OCI-LY1 (cell line): ENCODE measurements at regions not wholly inside any gene's neighbourhood (a gene's known extent, or its start where the extent isn't known, plus 50 kb on each side); places are given as distances from the start of the nearest gene placed in this dataset.

Source experiments
- H2AFZ ChIP-seq: fragments of 200-600 bp; sonication (generic), shearing (Covaris generic); 2 replicates; pipeline ENCODE4 v1.6.0; 2014; ENCODE audit warnings: antibody characterized with exemption, mild to moderate bottlenecking, low read length
- H3F3A ChIP-seq: fragments of 200-600 bp; sonication (generic), shearing (Covaris generic); 2 replicates; pipeline ENCODE4 v1.6.0; 2014; ENCODE audit warnings: mild to moderate bottlenecking, antibody characterized with exemption, low read length, moderate library complexity; ENCODE audit not compliant: insufficient read depth
- H3K27ac ChIP-seq: fragments of 200-600 bp; sonication (generic); 2 replicates; pipeline ENCODE4 v1.5.1; 2014; ENCODE audit warnings: low read length, mixed run types, mild to moderate bottlenecking, low read depth; ENCODE audit not compliant: poor library complexity, severe bottlenecking
- H3K27me3 ChIP-seq: fragments of 200-600 bp; sonication (generic); 2 replicates; pipeline ENCODE4 v1.6.0; 2014; ENCODE audit warnings: antibody characterized with exemption, mild to moderate bottlenecking, low read length, moderate library complexity; ENCODE audit not compliant: insufficient read depth
- H3K36me3 ChIP-seq: fragments of 200-600 bp; sonication (generic); 2 replicates; pipeline ENCODE4 v1.6.1; 2014; ENCODE audit warnings: mild to moderate bottlenecking, antibody characterized with exemption, low read length, moderate library complexity, mixed read lengths; ENCODE audit not compliant: insufficient read depth
- H3K4me1 ChIP-seq: fragments of 200-600 bp; sonication (generic); 2 replicates; pipeline ENCODE4 v1.5.1; 2014; ENCODE audit warnings: mild to moderate bottlenecking, low read length, moderate library complexity; ENCODE audit not compliant: insufficient read depth, severe bottlenecking
- H3K4me2 ChIP-seq: fragments of 200-600 bp; sonication (generic), shearing (Covaris generic); 2 replicates; pipeline ENCODE4 v1.6.1; 2014; ENCODE audit warnings: low read length
- H3K4me3 ChIP-seq: fragments of 200-600 bp; sonication (generic); 2 replicates; pipeline ENCODE4 v1.5.1; 2014; ENCODE audit warnings: low read length, low read depth, mild to moderate bottlenecking, mixed read lengths; ENCODE audit not compliant: poor library complexity, severe bottlenecking
- H3K79me2 ChIP-seq: fragments of 200-600 bp; shearing (Covaris generic); 2 replicates; pipeline ENCODE4 v1.6.1; 2016; ENCODE audit warnings: mixed run types, low read length, mixed read lengths; ENCODE audit not compliant: insufficient read depth
- H3K9ac ChIP-seq: fragments of 200-600 bp; sonication (generic), shearing (Covaris generic); 2 replicates; pipeline ENCODE4 v1.6.1; 2014; ENCODE audit warnings: mild to moderate bottlenecking, low read length, mixed read lengths
- H3K9me2 ChIP-seq: fragments of 200-600 bp; sonication (generic), shearing (Covaris generic); 2 replicates; pipeline ENCODE4 v1.6.1; 2014; ENCODE audit warnings: low read depth, mild to moderate bottlenecking, low read length, mixed read lengths
- H3K9me3 ChIP-seq: fragments of 200-600 bp; shearing (Covaris generic); 2 replicates; pipeline ENCODE4 v1.6.1; 2014; ENCODE audit warnings: low read length, mixed read lengths
- H4K20me1 ChIP-seq: fragments of 200-600 bp; sonication (generic), shearing (Covaris generic); 2 replicates; pipeline ENCODE4 v1.6.0; 2016; ENCODE audit warnings: mild to moderate bottlenecking, low read length; ENCODE audit not compliant: insufficient read depth
- CTCF ChIP-seq: fragments of 200-600 bp; sonication (generic), shearing (Covaris generic); IDR thresholded peaks from 2 replicates; pipeline ENCODE4 v1.5.1; 2017; ENCODE audit warnings: mild to moderate bottlenecking, antibody characterized with exemption, low read length, moderate library complexity, mixed read lengths
- EZH2 ChIP-seq: fragments of 200-600 bp; sonication (generic), shearing (Covaris generic); IDR thresholded peaks from 2 replicates; pipeline ENCODE4 v1.8.0; 2017; ENCODE audit warnings: borderline replicate concordance, mixed run types, mild to moderate bottlenecking, antibody characterized with exemption, low read length, moderate library complexity, mixed read lengths

GRCh38 chr13:64051278-64051677 is 2635.6 kb upstream of the PCDH20 start:
- no peaks in the 10 kb centered on the region for H3K36me3 ChIP-seq
- H3K4me2 ChIP-seq = no peak overlapping the region
- no peaks in the 10 kb centered on the region for H3K27me3 ChIP-seq
- H3K79me2 ChIP-seq = no peaks in the 10 kb centered on the region
- TF ChIP-seq EZH2 (no peak), CTCF (no peak)
- no peak overlapping the region for H3K9ac ChIP-seq
- no peak overlapping the region for H3K4me3 ChIP-seq
- no peak overlapping the region for H3K27ac ChIP-seq
- no peaks in the 10 kb centered on the region for H4K20me1 ChIP-seq
- no peaks in the 10 kb centered on the region for H3K4me1 ChIP-seq
- H2AFZ ChIP-seq = no peak overlapping the region
- no peaks in the 10 kb centered on the region for H3F3A ChIP-seq
- no peaks in the 10 kb centered on the region for H3K9me3 ChIP-seq
- no peaks in the 10 kb centered on the region for H3K9me2 ChIP-seq

GRCh38 chr13:64041296-64041695 is 2625.6 kb upstream of the PCDH20 start:
- H3K4me3 ChIP-seq = no peak overlapping the region
- no peaks in the 10 kb centered on the region for H3K27me3 ChIP-seq
- H2AFZ ChIP-seq = no peak overlapping the region
- H3K27ac ChIP-seq = no peak overlapping the region
- no peaks in the 10 kb centered on the region for H4K20me1 ChIP-seq
- H3K4me1 ChIP-seq = no peaks in the 10 kb centered on the region
- H3K9me2 ChIP-seq = no peaks in the 10 kb centered on the region
- no peaks in the 10 kb centered on the region for H3K79me2 ChIP-seq
- no peaks in the 10 kb centered on the region for H3K9me3 ChIP-seq
- no peak overlapping the region for H3K9ac ChIP-seq
- TF ChIP-seq EZH2 (no peak), CTCF (no peak)
- no peaks in the 10 kb centered on the region for H3K36me3 ChIP-seq
- H3F3A ChIP-seq = no peaks in the 10 kb centered on the region
- H3K4me2 ChIP-seq = no peak overlapping the region

GRCh38 chr13:64033921-64034320 is 2618.3 kb upstream of the PCDH20 start:
- H3K9me3 ChIP-seq = no peaks in the 10 kb centered on the region
- H3K9me2 ChIP-seq = no peaks in the 10 kb centered on the region
- H3F3A ChIP-seq = no peaks in the 10 kb centered on the region
- H3K79me2 ChIP-seq = no peaks in the 10 kb centered on the region
- no peaks in the 10 kb centered on the region for H3K27me3 ChIP-seq
- no peaks in the 10 kb centered on the region for H3K4me1 ChIP-seq
- H3K9ac ChIP-seq = no peak overlapping the region
- no peak overlapping the region for H2AFZ ChIP-seq
- no peaks in the 10 kb centered on the region for H3K36me3 ChIP-seq
- no peak overlapping the region for H3K27ac ChIP-seq
- no peaks in the 10 kb centered on the region for H4K20me1 ChIP-seq
- H3K4me3 ChIP-seq = no peak overlapping the region
- no peak overlapping the region for H3K4me2 ChIP-seq
- TF ChIP-seq CTCF (no peak), EZH2 (no peak)
